IPS DF 19.7 (cell line): ENCODE measurements at regions not wholly inside any gene's neighbourhood (a gene's known extent, or its start where the extent isn't known, plus 50 kb on each side); places are given as distances from the start of the nearest gene placed in this dataset.
"Not testable (repeated sequence)": the region's sequence is repeated elsewhere in the genome, so short reads cannot be mapped to it uniquely, and the experiment has no call there.

Source experiments
- DNase-seq: peaks from one replicate; pipeline ENCODE4 v3.0.0-alpha.2; 2013; ENCODE audit warnings: low read depth, low spot score

DNA sequence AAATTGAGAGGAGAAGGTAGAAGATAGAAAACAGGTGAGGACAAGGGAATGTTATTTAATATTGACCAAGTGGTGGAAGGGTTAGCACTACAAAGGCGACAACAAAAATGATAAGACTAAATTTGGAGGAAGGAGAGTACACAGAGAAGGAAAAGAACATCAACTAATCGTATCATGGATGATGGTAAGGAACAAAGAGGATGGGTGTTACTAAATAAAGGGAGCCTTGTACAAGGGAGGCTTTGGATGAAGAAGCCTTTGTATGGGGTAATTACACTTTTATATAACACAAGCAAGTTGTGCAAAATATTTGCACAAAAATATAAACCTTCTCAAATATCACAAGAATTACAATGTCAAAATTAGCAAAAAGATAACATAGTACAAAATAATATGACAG is 125.7 kb downstream of the ZNF608 start:
- no peak for DNase-seq

DNA sequence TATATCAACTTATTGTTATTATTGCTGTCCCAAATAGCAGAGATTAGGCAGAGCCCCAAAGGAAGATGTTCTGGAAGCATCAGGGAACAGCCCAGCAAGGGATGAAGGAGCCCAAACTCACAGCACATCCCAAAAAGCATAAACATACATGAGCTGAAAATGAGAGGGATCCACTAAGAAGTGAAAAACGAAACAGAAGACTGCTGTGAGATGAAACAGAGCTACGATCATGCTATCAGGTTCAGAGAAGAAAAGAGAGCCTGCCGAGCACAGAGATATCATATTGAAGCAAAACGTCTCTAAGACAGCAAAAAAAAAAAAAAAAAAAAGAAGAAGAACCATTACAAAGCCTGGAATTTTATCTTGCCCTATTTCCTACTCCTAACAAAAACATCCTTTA is 127.3 kb downstream of the ZNF608 start:
- no peak for DNase-seq

DNA sequence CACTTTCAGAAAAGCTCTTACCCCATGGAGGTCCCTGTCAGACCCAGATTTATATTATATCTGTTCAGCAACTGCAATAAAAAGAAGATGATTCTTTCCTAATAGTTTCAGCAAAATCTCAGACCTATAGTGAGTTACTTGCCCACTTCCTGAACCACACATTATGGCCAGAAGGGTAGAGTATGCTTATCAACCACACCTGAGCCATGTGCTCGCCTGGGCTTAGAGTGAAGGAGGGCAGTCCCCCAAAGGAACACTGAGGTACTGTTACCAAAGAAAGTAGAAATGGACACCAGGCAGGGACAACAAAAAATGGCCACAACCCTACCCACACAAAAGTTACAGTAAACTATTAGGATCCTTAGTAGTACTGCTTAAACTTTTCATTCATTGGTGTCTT is 128.7 kb downstream of the ZNF608 start:
- DNase-seq = no peak

DNA sequence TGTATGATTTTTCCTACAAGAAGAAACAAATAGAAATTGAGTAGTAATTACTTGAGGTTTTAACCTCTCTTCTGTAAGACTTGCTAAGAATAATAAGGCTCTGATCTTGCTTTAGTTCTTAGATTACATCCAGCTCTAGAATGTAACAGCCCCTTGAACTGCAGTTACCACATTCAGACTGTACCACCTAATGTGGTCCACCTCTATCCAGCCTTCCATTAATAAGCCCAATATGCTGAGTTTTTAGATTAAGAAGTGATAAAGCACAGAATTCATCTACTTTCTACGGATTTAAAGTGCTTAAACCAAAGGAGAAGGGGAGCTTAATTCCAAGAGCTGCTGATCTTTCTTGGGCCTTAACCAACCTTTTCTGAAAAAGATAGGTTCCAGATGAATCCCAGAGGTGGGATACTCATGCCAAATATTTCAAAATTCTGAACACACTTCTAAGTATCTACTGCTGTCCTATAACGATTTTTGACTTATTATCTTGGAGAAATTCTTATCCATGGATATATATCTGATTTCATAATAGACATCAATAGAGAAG is 131.5 kb downstream of the ZNF608 start:
- DNase-seq = no peak

DNA sequence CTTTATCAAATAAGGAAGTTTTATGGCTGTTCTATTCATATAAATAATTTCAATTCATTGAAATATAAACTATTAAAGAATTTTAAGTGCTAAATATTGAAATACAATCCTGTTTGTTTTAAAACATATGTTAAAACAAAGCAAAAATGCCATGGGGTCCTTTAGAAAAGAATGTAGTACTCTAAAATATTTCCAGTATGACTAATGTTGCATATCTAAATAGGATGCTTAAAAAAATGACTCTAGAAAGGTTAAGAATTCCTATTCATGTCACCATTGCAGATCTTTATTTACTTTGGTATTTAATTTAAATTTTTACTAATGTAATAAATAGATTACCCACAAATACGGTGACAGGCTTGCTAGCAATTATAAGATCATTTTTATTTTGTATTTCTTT is 132.3 kb downstream of the ZNF608 start:
- no peak for DNase-seq

DNA sequence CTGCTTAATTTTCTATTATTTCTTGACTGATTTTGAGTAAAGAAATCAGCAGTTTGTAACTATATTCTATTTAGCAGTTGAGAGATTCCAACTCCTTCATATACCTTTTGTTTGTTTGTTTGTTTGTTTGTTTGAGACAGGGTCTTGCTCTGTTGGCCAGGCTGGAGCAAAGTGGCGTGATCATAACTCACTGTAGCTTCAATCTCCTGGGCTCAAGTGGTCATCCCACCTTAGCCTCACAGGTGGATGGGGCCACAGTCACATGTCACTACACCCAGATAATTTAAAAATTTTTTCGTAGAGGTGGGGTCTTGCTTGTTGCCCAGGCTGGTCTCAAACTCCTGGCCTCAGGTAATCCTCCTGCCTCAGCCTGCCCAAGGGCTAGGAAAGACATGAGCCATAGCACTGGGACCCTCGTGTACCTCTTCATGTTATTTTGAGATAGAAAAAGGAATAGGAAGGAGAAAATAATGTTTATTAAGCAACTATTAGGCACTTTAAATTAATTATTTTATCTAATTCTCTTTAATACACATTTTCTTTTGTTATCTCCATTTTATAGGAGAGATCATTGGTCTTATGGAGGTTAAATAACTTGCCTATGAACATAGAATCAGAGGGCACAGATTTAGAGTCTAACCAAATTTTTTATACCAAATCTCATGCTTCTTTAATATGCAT is 133.0 kb downstream of the ZNF608 start:
- no peak for DNase-seq

DNA sequence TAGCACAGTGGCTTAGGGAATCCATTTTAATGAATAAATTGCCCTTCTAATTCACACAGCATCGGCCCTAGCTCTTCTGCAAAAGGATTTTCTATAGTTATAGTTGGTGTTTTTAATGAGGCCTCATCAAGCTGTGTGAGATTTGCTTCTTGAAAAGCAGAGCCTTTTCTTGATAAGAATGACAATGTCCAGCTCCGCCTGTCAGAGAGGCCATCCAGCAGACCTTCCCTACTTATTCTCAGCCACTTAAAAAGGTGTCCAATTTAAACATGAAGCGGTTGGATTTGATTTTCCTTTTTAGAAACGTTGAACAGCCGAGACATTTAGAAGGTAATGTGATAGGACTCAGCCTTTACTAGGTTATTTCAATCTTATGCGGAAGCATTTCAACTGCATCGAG is 134.4 kb downstream of the ZNF608 start:
- no peak for DNase-seq

DNA sequence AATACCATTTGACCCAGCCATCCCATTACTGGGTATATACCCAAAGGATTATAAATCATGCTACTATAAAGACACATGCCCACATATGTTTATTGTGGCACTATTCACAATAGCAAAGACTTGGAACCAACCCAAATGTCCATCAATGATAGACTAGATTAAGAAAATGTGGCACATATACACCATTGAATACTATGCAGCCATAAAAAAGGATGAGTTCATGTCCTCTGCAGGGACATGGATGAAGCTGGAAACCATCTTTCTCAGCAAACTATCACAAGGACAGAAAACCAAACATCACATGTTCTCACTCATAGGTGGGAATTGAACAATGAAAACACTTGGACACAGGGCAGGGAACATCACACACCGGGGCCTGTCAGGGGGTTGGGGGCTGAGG is 135.2 kb downstream of the ZNF608 start:
- not testable (repeated sequence) for DNase-seq

DNA sequence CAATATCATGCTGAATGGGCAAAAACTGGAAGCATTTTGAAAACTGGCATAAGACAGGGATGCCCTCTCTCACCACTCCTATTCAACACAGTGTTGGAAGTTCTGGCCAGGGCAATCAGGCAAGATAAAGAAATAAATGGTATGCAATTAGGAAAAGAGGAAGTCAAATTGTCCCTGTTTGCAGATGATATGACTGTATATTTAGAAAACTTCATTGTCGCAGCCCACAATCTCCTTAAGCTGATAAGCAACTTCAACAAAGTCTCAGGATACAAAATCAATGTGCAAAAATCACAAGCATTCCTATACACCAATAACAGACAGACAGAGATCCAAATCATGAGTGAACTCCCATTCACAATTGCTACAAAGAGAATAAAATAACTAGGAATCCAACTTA is 136.8 kb downstream of the ZNF608 start:
- DNase-seq = not testable (repeated sequence)

DNA sequence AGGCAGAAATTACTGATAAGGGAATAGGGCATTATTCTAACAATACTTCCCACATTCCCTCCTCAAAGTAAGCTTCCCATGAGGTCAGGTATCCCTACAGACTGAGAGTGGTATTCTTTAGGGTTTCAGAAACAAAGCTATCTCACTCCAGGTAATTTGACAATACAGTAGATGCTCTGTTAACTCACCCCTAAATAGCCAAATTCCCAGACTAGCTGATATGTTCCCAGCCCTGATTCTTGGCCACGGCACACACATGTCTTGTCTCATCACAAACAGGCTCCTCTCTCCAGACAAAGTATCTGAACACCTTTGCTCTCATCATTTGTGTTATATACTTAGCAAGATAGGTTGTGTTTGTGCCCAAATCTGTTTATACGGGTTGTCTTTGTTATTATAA is 139.9 kb downstream of the ZNF608 start:
- no peak for DNase-seq

DNA sequence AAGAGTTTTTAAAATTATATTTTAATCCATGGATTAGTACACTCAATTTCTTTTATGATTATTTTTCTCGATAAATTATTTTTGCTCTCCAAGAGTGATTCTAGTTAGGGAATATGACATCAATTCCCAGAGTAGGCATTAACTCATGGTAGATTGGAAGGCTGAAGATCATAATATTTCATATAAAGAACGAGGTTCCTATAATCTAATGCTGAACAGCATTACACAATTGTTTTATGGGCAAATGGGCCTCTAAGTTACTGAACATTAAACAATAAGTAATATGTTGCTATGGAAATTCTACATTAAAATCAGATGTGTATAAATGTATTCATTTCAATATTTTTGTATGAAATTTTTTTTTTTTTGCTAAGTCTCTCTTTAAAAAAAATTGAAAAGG is 140.3 kb downstream of the ZNF608 start:
- no peak for DNase-seq

DNA sequence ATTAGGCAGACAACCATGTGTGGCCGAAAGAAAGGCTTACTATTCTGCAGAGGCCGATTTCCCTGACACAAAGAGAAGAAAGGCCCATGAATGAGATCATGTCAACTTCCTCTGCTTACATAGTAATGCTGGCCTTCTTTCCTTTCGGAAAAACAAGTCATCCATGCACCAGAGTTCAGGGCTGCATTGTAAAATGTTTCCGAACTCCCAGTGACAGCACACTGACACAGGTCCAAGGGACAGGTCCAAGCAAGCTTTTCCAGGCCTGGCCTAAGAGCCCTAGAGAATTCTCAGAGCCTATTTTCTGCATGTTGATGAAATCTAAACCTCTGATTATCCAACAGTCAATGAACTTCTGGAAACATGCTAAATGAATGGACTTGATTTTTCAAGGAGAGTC is 140.9 kb downstream of the ZNF608 start:
- DNase-seq = no peak

DNA sequence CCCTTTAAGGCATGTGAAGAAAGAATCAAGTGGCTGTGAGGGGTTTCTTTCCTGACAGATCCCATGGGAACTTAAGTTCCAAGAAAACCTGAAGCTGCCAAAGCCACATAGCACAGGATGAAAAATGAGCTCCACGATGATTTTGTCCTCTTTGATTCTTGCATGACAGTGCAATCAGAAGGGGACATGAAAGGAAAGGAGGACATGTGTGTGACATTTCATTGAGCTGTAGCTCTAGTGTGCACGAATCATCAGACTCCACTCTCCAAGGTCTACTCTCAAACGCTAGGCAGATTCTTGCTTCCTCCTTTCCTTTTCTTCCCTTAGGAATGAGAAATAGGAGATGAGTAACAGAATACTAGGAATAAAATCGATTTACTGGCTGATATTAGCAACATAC is 142.0 kb downstream of the ZNF608 start:
- DNase-seq = no peak

DNA sequence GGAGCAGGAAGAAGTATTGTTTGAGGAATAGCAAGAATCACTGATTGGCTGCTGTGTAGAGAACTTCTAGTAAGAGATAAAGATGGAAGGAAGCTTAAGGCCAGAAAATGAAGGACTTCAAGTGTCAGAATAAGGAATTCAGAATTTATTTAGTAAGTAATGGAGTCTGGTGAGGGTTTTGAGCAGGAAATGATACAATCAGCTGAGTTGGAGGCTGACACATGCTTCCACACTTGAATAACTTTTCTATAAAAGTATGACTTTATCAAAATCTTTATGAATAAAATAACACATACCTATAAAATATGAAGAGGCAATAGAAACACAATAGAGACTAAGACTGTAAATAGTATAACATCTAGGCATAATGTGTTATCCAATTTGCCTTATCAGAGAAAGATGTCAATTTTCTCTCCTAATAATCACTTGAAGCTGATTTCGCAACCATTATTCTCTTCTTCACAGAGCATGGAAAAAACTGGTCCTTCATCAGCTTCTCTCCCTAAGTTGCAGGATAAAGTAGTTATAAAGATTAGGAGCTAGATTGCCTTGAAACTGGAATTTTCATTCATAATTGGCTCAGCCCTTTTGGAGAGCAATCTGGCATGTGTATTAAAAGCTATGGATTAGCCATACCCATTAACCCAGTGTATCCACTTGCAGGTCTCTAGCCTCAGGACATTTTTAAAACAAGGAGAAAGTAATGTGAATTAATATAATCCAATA is 143.4 kb downstream of the ZNF608 start:
- DNase-seq = no peak

DNA sequence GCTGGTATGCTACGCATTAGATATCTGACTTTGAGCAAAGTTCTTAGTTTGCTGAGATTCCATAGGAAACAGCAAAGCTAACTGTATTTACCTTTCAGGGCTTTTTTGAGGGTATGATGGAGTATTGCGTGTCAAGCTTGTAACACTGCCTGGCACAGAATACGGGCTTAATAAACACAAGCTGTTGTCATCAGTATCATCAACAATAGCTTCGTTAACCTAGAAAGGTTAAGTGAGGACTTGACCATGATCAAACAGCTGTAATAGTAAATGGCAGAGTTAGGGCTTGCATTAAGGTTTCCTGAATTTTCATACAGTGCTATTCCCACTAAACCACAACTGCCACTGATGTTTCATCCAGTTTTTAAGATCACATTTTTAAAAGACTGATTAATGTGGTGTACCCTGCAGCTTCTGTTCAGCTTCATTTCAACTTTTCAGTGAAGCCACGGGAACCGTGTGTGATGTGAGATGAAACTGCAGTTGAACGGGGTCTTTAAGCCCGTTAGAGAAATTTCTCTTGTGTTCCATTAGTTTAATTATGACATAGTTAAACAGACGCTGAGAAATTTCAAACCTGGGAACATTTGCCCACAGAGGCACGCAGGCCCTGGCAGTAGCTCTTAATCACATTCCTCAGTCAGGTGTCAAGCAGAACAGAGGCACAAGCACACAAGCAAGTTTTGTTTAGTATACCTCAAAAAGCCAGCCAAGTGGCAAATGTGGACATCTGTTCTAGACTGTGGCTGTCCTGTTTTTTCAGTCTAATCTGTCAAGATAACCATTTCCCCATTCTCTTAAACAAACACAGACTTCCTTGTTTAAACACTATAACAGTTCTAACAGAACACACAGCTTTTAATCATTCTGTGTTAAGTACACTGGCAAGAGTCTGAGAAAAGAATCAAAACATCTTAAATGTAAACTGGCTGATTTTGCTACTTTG is 147.1 kb downstream of the ZNF608 start:
- no peak for DNase-seq

DNA sequence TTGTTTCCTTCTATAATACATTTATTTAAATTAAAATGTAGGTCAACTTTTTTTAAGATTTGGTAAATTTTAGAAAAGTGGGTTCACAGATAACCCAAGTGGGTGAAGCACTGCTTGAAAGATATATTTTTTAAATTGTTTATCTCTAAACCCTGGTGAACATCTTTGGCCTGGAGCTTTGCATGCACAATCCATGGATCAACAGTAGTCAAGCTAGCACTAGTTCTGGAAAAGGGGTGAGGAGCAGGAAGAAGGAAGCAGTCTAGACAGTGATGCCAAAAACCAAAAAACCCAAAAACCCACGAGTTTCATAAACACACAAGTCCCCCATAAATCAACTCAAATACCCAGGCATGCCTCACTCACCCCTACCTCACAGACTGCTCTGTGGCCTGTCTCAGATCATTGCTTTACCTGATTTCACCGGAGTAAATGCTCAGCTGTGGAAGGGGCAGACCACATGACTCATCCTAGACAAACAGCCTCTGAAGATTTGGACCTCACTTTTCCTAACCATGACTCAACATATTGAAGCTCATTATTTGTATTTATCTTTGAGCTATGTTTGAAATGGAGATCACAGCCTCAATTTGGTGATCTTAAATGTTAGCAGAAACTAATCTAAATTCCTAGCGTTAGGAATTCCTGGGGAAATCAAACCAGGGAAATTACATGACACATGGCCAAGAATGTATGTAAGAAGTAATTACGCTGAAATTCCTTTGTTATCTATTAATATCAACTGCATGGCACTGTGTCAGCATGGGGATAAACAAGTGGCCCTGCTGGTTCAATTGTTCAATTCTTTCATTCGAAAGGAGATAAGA is 149.6 kb downstream of the ZNF608 start:
- no peak for DNase-seq

DNA sequence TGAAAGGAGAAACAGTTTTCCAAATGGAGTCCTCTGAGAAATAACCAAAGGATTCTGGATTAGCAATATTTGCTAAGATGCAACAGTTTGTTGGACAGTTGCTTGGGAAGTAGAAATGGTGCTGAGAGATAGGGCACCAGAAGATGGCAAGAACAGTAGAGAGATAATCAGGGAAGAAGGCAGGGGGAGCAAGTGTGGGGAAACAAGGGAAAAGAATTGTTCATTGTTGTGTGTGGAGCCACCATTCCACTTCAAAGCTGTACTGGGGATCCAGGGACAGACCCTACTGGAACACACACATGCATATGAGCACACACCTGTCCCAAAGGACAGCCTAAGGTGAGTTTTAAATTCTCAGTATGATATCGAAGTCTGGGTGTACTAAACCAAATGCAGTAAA is 152.5 kb downstream of the ZNF608 start:
- no peak for DNase-seq

DNA sequence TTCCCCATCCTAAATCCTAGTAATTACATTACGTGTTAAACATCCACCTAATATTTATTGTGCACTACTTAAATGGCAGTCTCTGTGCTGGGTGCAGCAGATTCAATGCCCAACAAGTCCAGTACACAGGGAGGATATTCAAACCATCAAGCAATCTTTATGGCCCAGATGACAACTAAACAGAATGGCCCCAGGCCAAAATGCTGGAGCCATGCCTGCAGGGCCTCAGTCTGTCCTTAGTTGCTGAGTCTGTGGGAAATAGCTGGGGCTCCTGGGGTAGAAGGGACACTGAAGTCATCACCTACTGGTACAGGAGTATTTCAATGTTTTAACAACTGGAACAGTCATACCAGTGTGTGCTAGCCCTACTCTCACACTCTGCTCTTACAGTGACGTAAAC is 153.5 kb downstream of the ZNF608 start:
- DNase-seq = no peak

DNA sequence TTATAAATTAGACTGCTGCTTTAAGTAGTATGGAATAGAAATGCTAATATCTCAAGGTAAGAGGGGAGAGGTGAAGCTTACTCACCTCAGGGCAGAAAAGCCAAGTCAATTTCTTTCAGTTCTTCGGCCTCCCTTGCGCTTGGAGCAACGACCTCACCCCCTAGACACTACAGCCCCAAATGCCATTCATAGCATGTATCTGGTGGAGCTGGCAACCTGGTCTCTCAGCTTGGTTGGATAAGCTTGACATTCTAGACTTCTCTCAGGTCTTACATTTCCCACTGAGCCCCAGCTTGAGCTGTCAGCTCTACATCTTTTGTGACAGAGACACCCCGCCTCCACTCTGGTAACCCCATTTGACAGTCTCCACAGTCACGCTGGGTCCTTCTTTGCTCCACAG is 154.9 kb downstream of the ZNF608 start:
- no peak for DNase-seq

DNA sequence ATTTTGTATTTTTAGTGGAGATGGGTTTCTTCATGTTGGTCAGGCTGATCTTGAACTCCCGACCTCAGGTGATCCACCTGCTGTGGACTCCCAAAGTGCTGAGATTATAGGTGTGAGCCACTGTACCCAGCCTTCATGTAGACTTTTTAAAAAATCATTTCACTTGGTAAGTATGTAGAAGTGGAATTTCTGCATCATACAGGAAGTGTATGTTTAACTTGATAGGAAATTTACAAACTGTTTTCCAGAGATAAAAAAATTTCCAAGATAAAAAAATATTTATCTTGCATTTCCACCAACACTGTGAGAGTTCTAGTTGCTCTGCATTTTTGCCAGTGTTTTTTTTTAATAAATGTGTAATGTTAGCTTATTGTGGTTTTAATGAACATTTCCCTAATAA is 155.8 kb downstream of the ZNF608 start:
- DNase-seq = no peak

DNA sequence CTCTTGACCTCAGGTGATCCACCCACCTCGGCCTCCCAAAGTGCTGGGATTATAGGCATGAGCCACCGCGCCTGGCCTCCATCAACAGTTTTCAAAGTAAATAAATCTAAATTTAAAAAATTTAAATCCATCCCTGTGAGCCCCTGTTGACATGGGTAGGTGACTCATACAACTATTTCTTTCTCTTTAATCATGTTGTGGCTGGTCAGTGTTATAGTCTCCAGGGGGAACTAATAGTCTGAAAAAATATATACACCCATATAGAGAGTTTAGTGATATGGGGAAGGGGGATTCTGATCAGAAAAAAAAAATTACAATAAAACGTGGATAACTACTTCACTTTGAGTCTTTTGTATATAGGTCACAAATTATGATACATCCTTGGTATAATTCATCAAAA is 159.2 kb downstream of the ZNF608 start:
- DNase-seq = no peak
